NCI-H345 treated with DMSO at 0.1 percent for 48 hours (cell line): ENCODE measurements at regions not wholly inside any gene's neighbourhood (a gene's known extent, or its start where the extent isn't known, plus 50 kb on each side); places are given as distances from the start of the nearest gene placed in this dataset.

Experiments used
- DNase-seq: peaks from one replicate; lab custom pipeline; 2025; ENCODE audit not compliant: unreplicated experiment; lab: John Stamatoyannopoulos, UW

GRCh38 chr3:152095472-152095871, 173.3 kb upstream of the MBNL1 start:
- no peak for DNase-seq

- DNase-seq, result no peak
These were observed 172.3 kb upstream of the MBNL1 start for GRCh38 chr3:152096280-152096906.

- no peak for DNase-seq
These were observed 171.6 kb upstream of the MBNL1 start for GRCh38 chr3:152097120-152097519.

- no peak for DNase-seq
These were observed 171.0 kb upstream of the MBNL1 start for GRCh38 chr3:152097770-152098169.

- DNase-seq, result no peak
These were observed 168.1 kb upstream of the MBNL1 start for GRCh38 chr3:152100491-152101132.

GRCh38 chr3:152102410-152102809, 166.3 kb upstream of the MBNL1 start:
- no peak for DNase-seq

- no peak for DNase-seq
These were observed 165.5 kb upstream of the MBNL1 start for GRCh38 chr3:152103257-152103656.

GRCh38 chr3:152104847-152105415, 163.8 kb upstream of the MBNL1 start:
- no peak for DNase-seq

- DNase-seq, result no peak
These were observed 163.3 kb upstream of the MBNL1 start for GRCh38 chr3:152105446-152105845.

- DNase-seq, result no peak
These were observed 159.7 kb upstream of the MBNL1 start for GRCh38 chr3:152109038-152109437.

- DNase-seq, result no peak
These were observed 155.3 kb upstream of the MBNL1 start for GRCh38 chr3:152113413-152113812.

GRCh38 chr3:152113992-152114651, 154.6 kb upstream of the MBNL1 start:
- DNase-seq, result no peak

- DNase-seq, result no peak
These were observed 148.0 kb upstream of the MBNL1 start for GRCh38 chr3:152120601-152121269.

- no peak for DNase-seq
These were observed 147.5 kb upstream of the MBNL1 start for GRCh38 chr3:152121270-152121636.

- DNase-seq, result no peak
These were observed 145.9 kb upstream of the MBNL1 start for GRCh38 chr3:152122851-152123250.

GRCh38 chr3:152123457-152123856, 145.3 kb upstream of the MBNL1 start:
- DNase-seq, result no peak

- no peak for DNase-seq
These were observed 142.5 kb upstream of the MBNL1 start for GRCh38 chr3:152126260-152126659.

GRCh38 chr3:152127058-152127457, 141.7 kb upstream of the MBNL1 start:
- DNase-seq, result no peak

- DNase-seq, result no peak
These were observed 140.4 kb upstream of the MBNL1 start for GRCh38 chr3:152128356-152128755.

- no peak for DNase-seq
These were observed 129.1 kb upstream of the MBNL1 start for GRCh38 chr3:152139651-152140050.

GRCh38 chr3:152146461-152146860, 122.3 kb upstream of the MBNL1 start:
- no peak for DNase-seq

GRCh38 chr3:152147748-152148147, 121.0 kb upstream of the MBNL1 start:
- DNase-seq, result no peak
